OCI-LY7 (cell line): ENCODE measurements at regions not wholly inside any gene's neighbourhood (a gene's known extent, or its start where the extent isn't known, plus 50 kb on each side); places are given as distances from the start of the nearest gene placed in this dataset.

Experiments used
- EZH2phosphoT487 ChIP-seq: fragments of 200-600 bp; sonication (generic); IDR thresholded peaks from 2 replicates; pipeline ENCODE4 v1.6.1; 2018; ENCODE audit warnings: low read depth, borderline replicate concordance, mild to moderate bottlenecking, mixed run types, antibody characterized with exemption, low read length, moderate library complexity, mixed read lengths
- TF ChIP-seq, protein P1 (sequence below): fragments of 200-600 bp; sonication (generic); conservative IDR thresholded peaks from 2 replicates; pipeline ENCODE4 v1.5.1; 2014; ENCODE audit warnings: mild to moderate bottlenecking, antibody characterized with exemption, low read length, moderate library complexity, mixed read lengths

DNA sequence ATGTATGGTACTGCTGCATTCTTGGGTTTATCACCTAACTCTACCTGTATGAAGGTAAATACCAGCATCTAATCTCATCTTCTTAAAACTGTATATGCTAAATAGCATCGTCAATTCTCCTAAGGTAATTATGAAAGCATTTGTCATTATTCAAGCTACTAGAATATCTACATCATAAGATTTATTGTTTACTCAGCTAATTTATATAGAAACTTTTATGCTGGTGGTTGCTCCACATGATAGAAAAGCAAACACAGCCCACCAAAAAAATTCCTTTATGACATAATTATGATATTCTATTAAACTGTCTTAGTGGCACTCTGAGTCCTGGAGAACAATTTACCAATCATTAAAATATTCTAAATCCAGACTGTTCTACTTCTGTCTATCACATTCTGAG lies 1226.1 kb upstream of the NRXN1 start:
- TF ChIP-seq EZH2phosphoT487 = no peak
- TF ChIP-seq, protein P1, sequence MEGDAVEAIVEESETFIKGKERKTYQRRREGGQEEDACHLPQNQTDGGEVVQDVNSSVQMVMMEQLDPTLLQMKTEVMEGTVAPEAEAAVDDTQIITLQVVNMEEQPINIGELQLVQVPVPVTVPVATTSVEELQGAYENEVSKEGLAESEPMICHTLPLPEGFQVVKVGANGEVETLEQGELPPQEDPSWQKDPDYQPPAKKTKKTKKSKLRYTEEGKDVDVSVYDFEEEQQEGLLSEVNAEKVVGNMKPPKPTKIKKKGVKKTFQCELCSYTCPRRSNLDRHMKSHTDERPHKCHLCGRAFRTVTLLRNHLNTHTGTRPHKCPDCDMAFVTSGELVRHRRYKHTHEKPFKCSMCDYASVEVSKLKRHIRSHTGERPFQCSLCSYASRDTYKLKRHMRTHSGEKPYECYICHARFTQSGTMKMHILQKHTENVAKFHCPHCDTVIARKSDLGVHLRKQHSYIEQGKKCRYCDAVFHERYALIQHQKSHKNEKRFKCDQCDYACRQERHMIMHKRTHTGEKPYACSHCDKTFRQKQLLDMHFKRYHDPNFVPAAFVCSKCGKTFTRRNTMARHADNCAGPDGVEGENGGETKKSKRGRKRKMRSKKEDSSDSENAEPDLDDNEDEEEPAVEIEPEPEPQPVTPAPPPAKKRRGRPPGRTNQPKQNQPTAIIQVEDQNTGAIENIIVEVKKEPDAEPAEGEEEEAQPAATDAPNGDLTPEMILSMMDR = no peak
